Lower lobe of right lung (tissue), 2 donors: ENCODE measurements at regions not wholly inside any gene's neighbourhood (a gene's known extent, or its start where the extent isn't known, plus 50 kb on each side); places are given as distances from the start of the nearest gene placed in this dataset.
A peak's percentile ranks its signal among the peaks of the same experiment; 100 is the strongest.

Source experiments
- ATAC-seq, 2 donors: fragments of 200-7000 bp; cut with Tn5 transposase; one replicate each; pipeline ENCODE4 v1.9.1; 2020 to 2022; ENCODE audit warnings: mild to moderate bottlenecking in 2 of 2, moderate library complexity in 2 of 2
- DNase-seq: peaks from one replicate; pipeline ENCODE4 v3.0.0-alpha.2; 2020
- H3K27ac ChIP-seq: fragments of 200-600 bp; one replicate; pipeline ENCODE4 v1.8.0; 2022
- H3K27me3 ChIP-seq: fragments of 200-600 bp; one replicate; pipeline ENCODE4 v1.8.0; 2022; ENCODE audit warnings: low read depth
- H3K36me3 ChIP-seq: fragments of 200-600 bp; one replicate; pipeline ENCODE4 v1.8.0; 2022; ENCODE audit warnings: mild to moderate bottlenecking
- H3K4me1 ChIP-seq: fragments of 200-600 bp; one replicate; pipeline ENCODE4 v1.8.0; 2022
- H3K4me3 ChIP-seq: fragments of 200-600 bp; one replicate; pipeline ENCODE4 v1.8.0; 2022; ENCODE audit warnings: mild to moderate bottlenecking
- H3K9me3 ChIP-seq: fragments of 200-600 bp; one replicate; pipeline ENCODE4 v1.8.0; 2022
- CTCF ChIP-seq: fragments of 200-600 bp; IDR thresholded peaks from one replicate; pipeline ENCODE4 v1.8.0; 2022; ENCODE audit warnings: antibody characterized with exemption, mild to moderate bottlenecking
- intact Hi-C: fragments of 100-400 bp; cut with DNase I; formaldehyde crosslinking; loops from one replicate; pipeline ENCODE4 v1.11.0; 2022
- donor health status: DM: no; HTN: yes; CAD: no; lungs with severe emphysema.

GRCh38 chr2:241939541-241939940 lies 70.0 kb downstream of the RTP5 start:
- no peak overlapping the region for H3K4me3 ChIP-seq
- no peak for DNase-seq
- no peak overlapping the region for H3K27ac ChIP-seq
- H3K4me1 ChIP-seq = no peaks in the 10 kb centered on the region
- H3K36me3 ChIP-seq = no peaks in the 10 kb centered on the region
- no peaks in the 10 kb centered on the region for H3K9me3 ChIP-seq
- H3K27me3 ChIP-seq = peaks cover 8% of the 10 kb centered on the region
- TF ChIP-seq CTCF = no peak
- intact Hi-C loops = no loop called here
- ATAC-seq = no peak

GRCh38 chr2:241940329-241940728 lies 70.8 kb downstream of the RTP5 start:
- Histone ChIP-seq H3K9me3 (no peaks in the 10 kb centered on the region), H3K4me1 (no peaks in the 10 kb centered on the region), H3K27me3 (peaks cover 8% of the 10 kb centered on the region), H3K27ac (no peak overlapping the region), H3K36me3 (no peaks in the 10 kb centered on the region), H3K4me3 (no peak overlapping the region)
- ATAC-seq = no peak
- intact Hi-C loops = no loop called here
- peak; percentile 17 for TF ChIP-seq CTCF
- no peak for DNase-seq

DNA sequence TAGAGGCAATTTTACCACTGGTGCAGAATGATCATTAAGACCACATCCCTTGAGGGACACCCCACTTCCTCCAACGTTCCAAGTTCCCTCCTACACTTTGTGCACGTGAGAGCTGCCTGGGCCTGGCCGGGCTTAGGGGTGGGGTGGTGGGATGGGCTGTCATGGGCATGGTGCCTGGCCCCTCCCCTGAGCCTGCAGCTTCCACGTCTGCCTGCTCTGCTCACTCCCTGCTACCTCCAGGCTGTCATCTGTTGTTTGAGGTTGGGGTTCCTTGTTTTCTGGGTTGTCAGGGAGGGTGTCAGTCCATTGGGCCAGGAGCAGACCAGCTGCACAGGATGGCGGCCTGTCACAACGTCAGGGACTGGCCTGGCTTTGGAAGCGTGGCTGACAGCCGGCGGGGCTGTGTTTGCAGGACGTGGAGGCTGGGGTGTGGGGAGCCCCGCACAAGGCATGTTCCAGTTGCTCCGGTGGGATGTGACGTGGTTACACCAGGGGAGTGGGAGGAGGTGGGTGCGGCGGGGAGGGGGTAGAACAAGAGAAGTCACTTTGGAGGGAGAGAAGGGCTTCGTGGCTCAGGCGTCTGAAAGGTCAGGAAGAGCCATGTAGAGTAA lies 72.3 kb downstream of the RTP5 start:
- intact Hi-C loops = no loop called here
- no peaks in the 10 kb centered on the region for H3K4me1 ChIP-seq
- no peaks in the 10 kb centered on the region for H3K36me3 ChIP-seq
- no peak for DNase-seq
- TF ChIP-seq CTCF = no peak
- H3K4me3 ChIP-seq = no peak overlapping the region
- peak; percentile 39 to 43 for ATAC-seq
- H3K27me3 ChIP-seq = peaks cover 1% of the 10 kb centered on the region
- no peaks in the 10 kb centered on the region for H3K9me3 ChIP-seq
- no peak overlapping the region for H3K27ac ChIP-seq

DNA sequence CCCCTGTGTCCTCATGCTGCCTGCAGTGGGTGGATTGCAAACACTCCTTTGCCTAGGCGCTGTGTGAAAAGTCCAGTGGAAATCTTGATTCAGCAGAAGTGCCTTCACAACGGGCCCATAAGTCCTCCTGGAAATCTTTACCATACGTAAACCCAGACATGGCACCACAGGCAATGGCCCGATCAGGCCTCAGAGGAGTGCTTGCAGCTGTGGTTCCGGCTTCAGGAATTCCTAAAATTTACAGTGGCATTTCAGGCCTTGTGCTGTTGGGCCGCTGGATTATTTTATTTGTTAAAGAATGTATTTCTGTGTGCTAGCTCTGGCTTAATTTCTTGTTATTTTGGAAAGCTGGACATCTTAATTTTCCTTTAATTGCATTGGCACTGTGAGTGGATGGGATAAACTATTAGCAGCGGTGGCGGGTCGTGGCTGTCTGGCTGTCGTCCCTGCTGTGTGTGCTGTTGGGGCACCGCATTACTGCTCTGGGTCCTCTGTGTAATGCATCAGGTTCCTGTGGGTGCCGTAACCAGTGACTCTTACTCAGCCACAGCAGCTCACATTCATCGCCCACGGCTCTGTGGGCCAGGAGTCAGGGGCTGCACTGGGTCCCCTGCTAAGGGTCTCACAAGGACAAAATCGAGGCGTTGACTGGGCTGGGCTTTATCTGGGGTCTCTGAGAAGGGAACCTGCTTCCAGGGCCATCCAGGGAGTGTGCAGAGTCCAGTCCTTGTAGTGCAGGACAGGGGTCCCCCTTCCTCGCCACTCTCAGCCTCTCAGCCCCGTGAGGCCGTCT lies 73.1 kb downstream of the RTP5 start:
- Histone ChIP-seq H3K9me3 (no peaks in the 10 kb centered on the region), H3K4me1 (no peaks in the 10 kb centered on the region), H3K36me3 (no peaks in the 10 kb centered on the region), H3K4me3 (no peak overlapping the region), H3K27me3 (no peaks in the 10 kb centered on the region), H3K27ac (no peak overlapping the region)
- intact Hi-C loops = no loop called here
- no peak for ATAC-seq
- DNase-seq = no peak
- no peak for TF ChIP-seq CTCF

DNA sequence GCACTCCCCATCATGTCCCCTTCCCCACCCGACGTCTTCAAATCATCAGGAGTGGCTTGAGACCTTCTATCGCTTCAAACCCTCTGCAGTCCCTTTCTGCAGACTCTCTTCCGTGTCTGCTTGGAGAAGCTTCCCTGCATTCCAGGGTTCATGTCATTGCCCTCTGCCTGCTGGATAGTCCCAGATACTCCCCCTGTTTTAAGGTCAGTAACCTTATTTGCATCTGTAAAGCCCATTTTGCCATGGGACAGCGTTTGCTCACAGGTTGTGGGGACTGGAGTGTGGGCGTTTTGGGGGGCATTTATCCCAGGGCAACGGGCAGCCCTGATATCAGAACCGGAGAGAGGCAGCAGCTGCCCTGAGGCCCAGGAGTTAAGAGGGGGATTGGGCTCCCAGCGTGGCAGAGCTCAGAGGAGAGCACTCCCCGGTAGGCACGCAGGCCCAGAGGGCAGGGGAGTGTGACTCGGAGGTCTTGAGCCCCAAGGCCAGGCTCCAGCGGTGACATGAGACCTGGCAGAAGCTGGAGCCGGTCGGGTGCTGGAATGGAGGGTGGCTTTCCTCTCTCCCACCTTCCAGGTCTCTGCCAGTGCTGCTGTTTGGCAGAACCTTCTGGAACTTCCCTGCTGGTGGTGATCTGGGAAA lies 73.8 kb downstream of the RTP5 start:
- H3K4me3 ChIP-seq = no peak overlapping the region
- H3K36me3 ChIP-seq = no peaks in the 10 kb centered on the region
- no peak for ATAC-seq
- H3K27ac ChIP-seq = no peak overlapping the region
- intact Hi-C loops = no loop called here
- H3K27me3 ChIP-seq = no peaks in the 10 kb centered on the region
- H3K9me3 ChIP-seq = no peaks in the 10 kb centered on the region
- no peak for TF ChIP-seq CTCF
- no peak for DNase-seq
- no peaks in the 10 kb centered on the region for H3K4me1 ChIP-seq
